ENCODE measurements at regions not wholly inside any gene's neighbourhood (a gene's known extent, or its start where the extent isn't known, plus 50 kb on each side); places are given as distances from the start of the nearest gene placed in this dataset.

DNA sequence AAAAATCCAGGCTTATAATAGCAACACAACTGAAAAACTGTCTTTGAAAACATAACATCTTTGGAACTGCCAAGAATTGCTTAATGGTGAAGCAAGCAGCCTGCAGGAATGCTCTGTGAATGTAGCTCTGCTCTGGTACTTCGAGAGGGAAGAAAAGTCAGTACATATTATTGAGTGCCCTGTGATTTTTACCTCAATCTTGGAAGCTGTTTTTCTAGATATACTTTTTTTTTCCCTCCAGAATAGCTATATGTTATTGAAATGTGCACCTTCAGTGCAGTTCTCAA lies 508.1 kb downstream of the PCNX1 start:
- TF ChIP-seq, protein P1, sequence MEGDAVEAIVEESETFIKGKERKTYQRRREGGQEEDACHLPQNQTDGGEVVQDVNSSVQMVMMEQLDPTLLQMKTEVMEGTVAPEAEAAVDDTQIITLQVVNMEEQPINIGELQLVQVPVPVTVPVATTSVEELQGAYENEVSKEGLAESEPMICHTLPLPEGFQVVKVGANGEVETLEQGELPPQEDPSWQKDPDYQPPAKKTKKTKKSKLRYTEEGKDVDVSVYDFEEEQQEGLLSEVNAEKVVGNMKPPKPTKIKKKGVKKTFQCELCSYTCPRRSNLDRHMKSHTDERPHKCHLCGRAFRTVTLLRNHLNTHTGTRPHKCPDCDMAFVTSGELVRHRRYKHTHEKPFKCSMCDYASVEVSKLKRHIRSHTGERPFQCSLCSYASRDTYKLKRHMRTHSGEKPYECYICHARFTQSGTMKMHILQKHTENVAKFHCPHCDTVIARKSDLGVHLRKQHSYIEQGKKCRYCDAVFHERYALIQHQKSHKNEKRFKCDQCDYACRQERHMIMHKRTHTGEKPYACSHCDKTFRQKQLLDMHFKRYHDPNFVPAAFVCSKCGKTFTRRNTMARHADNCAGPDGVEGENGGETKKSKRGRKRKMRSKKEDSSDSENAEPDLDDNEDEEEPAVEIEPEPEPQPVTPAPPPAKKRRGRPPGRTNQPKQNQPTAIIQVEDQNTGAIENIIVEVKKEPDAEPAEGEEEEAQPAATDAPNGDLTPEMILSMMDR (IDR thresholded peaks at IDR 0.05), result no peak
- TF ChIP-seq POLR2A (IDR thresholded peaks at IDR 0.05) (no peak), POLR2AphosphoS5 (IDR thresholded peaks at IDR 0.05) (no peak), EP300 (IDR thresholded peaks at IDR 0.05) (no peak)

Measured in stomach (tissue), 4 donors.